PC-9 (cell line): ENCODE measurements at regions not wholly inside any gene's neighbourhood (a gene's known extent, or its start where the extent isn't known, plus 50 kb on each side); places are given as distances from the start of the nearest gene placed in this dataset.

Source experiments
- BruUV-seq: library from RNA; stranded (reverse); fragments of 400-500 nt; replicated peaks from 2 replicates; lab custom pipeline; 2021; lab: Mats Ljungman, UMichigan
- CTCF ChIA-PET: fragments of 300-600 bp; sonication (Branson Sonifier 250); formaldehyde crosslinking; loops from one replicate; lab custom pipeline; 2022; ENCODE audit warnings: antibody characterized with exemption; lab: Charles Lee
- POLR2A ChIA-PET: fragments of 300-600 bp; sonication (Branson Sonifier 250); formaldehyde crosslinking; loops from one replicate; lab custom pipeline; 2022; ENCODE audit warnings: antibody characterized with exemption; ENCODE audit not compliant: unreplicated experiment; lab: Charles Lee
- DNase-seq, 2 experiments: peaks; one replicate each; pipeline versions ENCODE4 v3.0.0 to v3.0.0-alpha.2; 2015 to 2022; ENCODE audit warnings: mixed read lengths in 1 of 2
- H2AFZ ChIP-seq: fragments of 200-600 bp; sonication (generic); 2 replicates; pipeline ENCODE4 v1.8.1; 2017; ENCODE audit warnings: antibody characterized with exemption
- H3F3A ChIP-seq: fragments of 200-600 bp; sonication (generic); 2 replicates; pipeline ENCODE4 v1.8.1; 2017; ENCODE audit warnings: antibody characterized with exemption, mild to moderate bottlenecking, low read depth; ENCODE audit not compliant: insufficient read depth
- H3K27ac ChIP-seq: fragments of 200-600 bp; sonication (generic); 2 replicates; pipeline ENCODE4 v1.6.1; 2016; ENCODE audit warnings: mixed run types
- H3K27me3 ChIP-seq: fragments of 200-600 bp; sonication (generic); 2 replicates; pipeline ENCODE4 v1.6.1; 2016; ENCODE audit warnings: low read depth, mixed run types; ENCODE audit not compliant: insufficient read depth
- H3K36me3 ChIP-seq: fragments of 200-600 bp; sonication (generic); 2 replicates; pipeline ENCODE4 v1.6.1; 2016; ENCODE audit warnings: low read depth, mixed run types
- H3K4me1 ChIP-seq: fragments of 200-600 bp; sonication (generic); replicated peaks from 2 replicates; pipeline ENCODE4 v1.6.1; 2016; ENCODE audit warnings: mixed run types; ENCODE audit not compliant: insufficient read depth
- H3K4me2 ChIP-seq: fragments of 200-600 bp; sonication (generic); 2 replicates; pipeline ENCODE4 v1.6.1; 2017; ENCODE audit warnings: mixed run types
- H3K4me3 ChIP-seq: fragments of 200-600 bp; sonication (generic); 2 replicates; pipeline ENCODE4 v1.6.1; 2016; ENCODE audit warnings: mixed run types
- H3K79me2 ChIP-seq: fragments of 200-600 bp; sonication (generic); 2 replicates; pipeline ENCODE4 v1.6.1; 2017; ENCODE audit warnings: low read depth, mixed run types
- H3K9me2 ChIP-seq: fragments of 200-600 bp; sonication (generic); 2 replicates; pipeline ENCODE4 v1.8.1; 2017; ENCODE audit warnings: mild to moderate bottlenecking; ENCODE audit not compliant: insufficient read depth
- H3K9me3 ChIP-seq: fragments of 200-600 bp; sonication (generic); 2 replicates; pipeline ENCODE4 v1.8.1; 2016; ENCODE audit warnings: low read depth; ENCODE audit not compliant: insufficient read depth
- H4K20me1 ChIP-seq: fragments of 200-600 bp; sonication (generic); 2 replicates; pipeline ENCODE4 v1.8.1; 2017; ENCODE audit not compliant: insufficient read depth
- EZH2 ChIP-seq: fragments of 200-600 bp; sonication (generic); IDR thresholded peaks from 2 replicates; pipeline ENCODE4 v1.8.0; 2017; ENCODE audit warnings: antibody characterized with exemption, low read depth
- intact Hi-C: fragments of 100-400 bp; cut with micrococcal nuclease; formaldehyde crosslinking; loops from one replicate; pipeline ENCODE4 v1.10.0; 2022; ENCODE audit not compliant: unreplicated experiment
- TF ChIP-seq, protein P1 (sequence below): fragments of 200-600 bp; sonication (generic); conservative IDR thresholded peaks from 2 replicates; pipeline ENCODE4 v1.6.1; 2017; ENCODE audit warnings: mixed run types, antibody characterized with exemption, mild to moderate bottlenecking, moderate library complexity

DNA sequence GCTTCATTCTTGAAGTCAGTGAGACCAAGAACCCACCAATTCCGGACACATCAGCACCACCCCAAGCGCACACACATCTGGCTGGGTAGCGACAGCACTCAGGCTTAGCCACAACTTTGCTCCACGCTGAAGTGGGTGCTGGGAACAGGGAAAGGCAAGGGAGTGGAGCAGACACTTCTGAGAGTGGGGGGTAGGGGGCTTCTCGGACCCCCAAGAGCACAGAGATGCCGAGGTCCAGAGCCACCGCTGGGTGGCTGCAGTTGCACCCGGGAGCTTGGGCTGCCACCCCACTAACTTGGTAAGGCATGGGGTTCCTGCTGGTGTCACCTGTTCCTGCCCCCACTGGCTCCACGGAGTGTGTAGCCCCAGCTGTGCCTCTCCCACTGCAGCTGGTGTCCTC, 225.3 kb upstream of the RIOK2 start:
- intact Hi-C loops = no loop called here
- Histone ChIP-seq H3K4me2 (no peak overlapping the region), H3K36me3 (no peaks in the 10 kb centered on the region), H3K4me3 (no peak overlapping the region), H3K9me2 (no peaks in the 10 kb centered on the region), H3F3A (no peaks in the 10 kb centered on the region), H2AFZ (no peak overlapping the region), H3K9me3 (no peaks in the 10 kb centered on the region), H3K27ac (no peak overlapping the region), H3K27me3 (no peaks in the 10 kb centered on the region), H3K4me1 (no peaks in the 10 kb centered on the region), H4K20me1 (no peaks in the 10 kb centered on the region), H3K79me2 (no peaks in the 10 kb centered on the region)
- no TSS peak for BruUV-seq
- POLR2A ChIA-PET = no interaction called here
- CTCF ChIA-PET = no interaction called here
- no peak for TF ChIP-seq EZH2
- TF ChIP-seq, protein P1, sequence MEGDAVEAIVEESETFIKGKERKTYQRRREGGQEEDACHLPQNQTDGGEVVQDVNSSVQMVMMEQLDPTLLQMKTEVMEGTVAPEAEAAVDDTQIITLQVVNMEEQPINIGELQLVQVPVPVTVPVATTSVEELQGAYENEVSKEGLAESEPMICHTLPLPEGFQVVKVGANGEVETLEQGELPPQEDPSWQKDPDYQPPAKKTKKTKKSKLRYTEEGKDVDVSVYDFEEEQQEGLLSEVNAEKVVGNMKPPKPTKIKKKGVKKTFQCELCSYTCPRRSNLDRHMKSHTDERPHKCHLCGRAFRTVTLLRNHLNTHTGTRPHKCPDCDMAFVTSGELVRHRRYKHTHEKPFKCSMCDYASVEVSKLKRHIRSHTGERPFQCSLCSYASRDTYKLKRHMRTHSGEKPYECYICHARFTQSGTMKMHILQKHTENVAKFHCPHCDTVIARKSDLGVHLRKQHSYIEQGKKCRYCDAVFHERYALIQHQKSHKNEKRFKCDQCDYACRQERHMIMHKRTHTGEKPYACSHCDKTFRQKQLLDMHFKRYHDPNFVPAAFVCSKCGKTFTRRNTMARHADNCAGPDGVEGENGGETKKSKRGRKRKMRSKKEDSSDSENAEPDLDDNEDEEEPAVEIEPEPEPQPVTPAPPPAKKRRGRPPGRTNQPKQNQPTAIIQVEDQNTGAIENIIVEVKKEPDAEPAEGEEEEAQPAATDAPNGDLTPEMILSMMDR = no peak
- no peak for DNase-seq

DNA sequence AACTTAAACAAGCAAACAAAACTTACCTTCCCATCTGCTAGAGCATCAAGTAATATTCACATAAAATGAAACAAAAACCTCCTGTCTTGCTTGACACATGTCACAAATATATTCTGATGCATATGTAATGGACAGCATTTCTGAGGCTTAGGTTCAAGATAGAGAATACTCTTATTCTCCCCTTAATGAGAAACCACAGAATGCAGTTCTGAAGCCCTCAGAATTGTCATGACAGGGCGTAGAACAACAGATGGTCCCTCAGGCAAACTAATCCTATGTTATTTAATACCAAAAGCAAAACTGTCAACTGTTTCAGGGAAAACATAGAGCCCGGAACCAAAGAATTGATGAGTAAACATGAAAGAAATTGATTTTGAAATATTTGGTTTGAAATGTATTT, 229.9 kb upstream of the RIOK2 start:
- DNase-seq = no peak
- ChIA-PET POLR2A (no interaction called here), CTCF (no interaction called here)
- Histone ChIP-seq H3K4me1 (no peaks in the 10 kb centered on the region), H3K9me3 (no peaks in the 10 kb centered on the region), H3K79me2 (no peaks in the 10 kb centered on the region), H3K4me3 (no peak overlapping the region), H3F3A (no peaks in the 10 kb centered on the region), H3K9me2 (no peaks in the 10 kb centered on the region), H3K36me3 (no peaks in the 10 kb centered on the region), H3K4me2 (no peak overlapping the region), H3K27ac (no peak overlapping the region), H4K20me1 (no peaks in the 10 kb centered on the region), H2AFZ (no peak overlapping the region), H3K27me3 (no peaks in the 10 kb centered on the region)
- intact Hi-C loops = no loop called here
- TF ChIP-seq EZH2 = no peak
- TF ChIP-seq, protein P1 = no peak
- BruUV-seq = no TSS peak

DNA sequence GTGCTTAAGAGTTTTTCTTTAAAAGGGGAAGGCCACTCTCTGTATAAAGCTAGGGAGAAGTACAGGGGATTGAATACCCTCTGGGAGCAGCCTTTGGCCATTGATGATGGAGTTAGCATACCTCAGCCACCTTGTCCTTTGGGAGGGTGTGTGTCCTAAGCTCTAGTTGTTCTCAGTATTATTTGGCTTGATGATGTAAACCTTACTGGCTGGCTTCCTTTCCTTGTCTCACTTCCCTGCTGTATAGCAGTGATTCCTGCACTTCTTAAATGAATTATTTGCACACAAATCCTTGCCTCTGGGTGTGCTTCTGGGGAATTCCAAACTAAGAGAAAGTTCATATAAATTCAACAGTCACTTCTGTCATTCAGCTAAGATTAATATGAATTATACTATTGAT, 234.9 kb upstream of the RIOK2 start:
- no TSS peak for BruUV-seq
- intact Hi-C loops = no loop called here
- H3K4me2 ChIP-seq = no peak overlapping the region
- DNase-seq = no peak
- no peak overlapping the region for H2AFZ ChIP-seq
- no peaks in the 10 kb centered on the region for H3K4me1 ChIP-seq
- ChIA-PET POLR2A (no interaction called here), CTCF (no interaction called here)
- TF ChIP-seq, protein P1 = no peak
- no peak for TF ChIP-seq EZH2
- no peaks in the 10 kb centered on the region for H4K20me1 ChIP-seq
- no peaks in the 10 kb centered on the region for H3F3A ChIP-seq
- H3K79me2 ChIP-seq = no peaks in the 10 kb centered on the region
- no peaks in the 10 kb centered on the region for H3K36me3 ChIP-seq
- H3K4me3 ChIP-seq = no peak overlapping the region
- no peaks in the 10 kb centered on the region for H3K9me3 ChIP-seq
- no peaks in the 10 kb centered on the region for H3K27me3 ChIP-seq
- no peak overlapping the region for H3K27ac ChIP-seq
- no peaks in the 10 kb centered on the region for H3K9me2 ChIP-seq
